ENCODE measurements at regions not wholly inside any gene's neighbourhood (a gene's known extent, or its start where the extent isn't known, plus 50 kb on each side); places are given as distances from the start of the nearest gene placed in this dataset.

DNA sequence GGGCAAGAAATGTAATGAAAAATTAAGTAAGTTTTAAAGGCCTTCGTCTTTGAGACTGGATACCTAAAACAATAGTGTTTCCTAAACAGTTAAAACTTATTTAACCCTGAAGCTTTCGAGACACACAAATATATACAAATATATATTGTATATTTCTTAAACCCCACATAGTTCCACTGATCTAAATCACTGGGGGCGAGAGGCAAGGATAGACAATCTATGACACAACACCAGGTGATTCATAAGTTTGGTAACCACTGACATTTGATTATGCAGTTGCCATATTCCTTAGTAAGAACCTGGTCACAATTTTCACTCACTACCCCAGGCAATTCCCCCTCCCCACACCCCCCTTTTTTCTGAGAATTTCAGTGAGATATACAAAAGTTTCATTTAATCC, 55.3 kb upstream of the BOLA1 start (continued):
- TF ChIP-seq, protein P1, sequence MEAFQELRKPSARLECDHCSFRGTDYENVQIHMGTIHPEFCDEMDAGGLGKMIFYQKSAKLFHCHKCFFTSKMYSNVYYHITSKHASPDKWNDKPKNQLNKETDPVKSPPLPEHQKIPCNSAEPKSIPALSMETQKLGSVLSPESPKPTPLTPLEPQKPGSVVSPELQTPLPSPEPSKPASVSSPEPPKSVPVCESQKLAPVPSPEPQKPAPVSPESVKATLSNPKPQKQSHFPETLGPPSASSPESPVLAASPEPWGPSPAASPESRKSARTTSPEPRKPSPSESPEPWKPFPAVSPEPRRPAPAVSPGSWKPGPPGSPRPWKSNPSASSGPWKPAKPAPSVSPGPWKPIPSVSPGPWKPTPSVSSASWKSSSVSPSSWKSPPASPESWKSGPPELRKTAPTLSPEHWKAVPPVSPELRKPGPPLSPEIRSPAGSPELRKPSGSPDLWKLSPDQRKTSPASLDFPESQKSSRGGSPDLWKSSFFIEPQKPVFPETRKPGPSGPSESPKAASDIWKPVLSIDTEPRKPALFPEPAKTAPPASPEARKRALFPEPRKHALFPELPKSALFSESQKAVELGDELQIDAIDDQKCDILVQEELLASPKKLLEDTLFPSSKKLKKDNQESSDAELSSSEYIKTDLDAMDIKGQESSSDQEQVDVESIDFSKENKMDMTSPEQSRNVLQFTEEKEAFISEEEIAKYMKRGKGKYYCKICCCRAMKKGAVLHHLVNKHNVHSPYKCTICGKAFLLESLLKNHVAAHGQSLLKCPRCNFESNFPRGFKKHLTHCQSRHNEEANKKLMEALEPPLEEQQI (IDR thresholded peaks at IDR 0.05) = no peak
- TF ChIP-seq MCM2 (IDR thresholded peaks at IDR 0.05; ENCODE audit: low read depth) (no peak), MBD2 (IDR thresholded peaks at IDR 0.05; ENCODE audit: borderline replicate concordance, low read depth) (no peak), BCL6 (CRISPR knock-in tag; IDR thresholded peaks at IDR 0.05) (no peak), CEBPG (CRISPR knock-in tag; IDR thresholded peaks at IDR 0.05) (no peak), CEBPG (tag; conservative IDR thresholded peaks at IDR 0.05 in 1 of 2, IDR thresholded peaks at IDR 0.05 in 1 of 2) (peak in 1 of 2 experiments; percentile 52; a peak in 1 of 4 replicates), THRAP3 (IDR thresholded peaks at IDR 0.05; ENCODE audit: borderline replicate concordance) (no peak), ZNF133 (CRISPR knock-in tag; IDR thresholded peaks at IDR 0.05) (no peak), RHOXF2B (CRISPR knock-in tag; conservative IDR thresholded peaks at IDR 0.05) (no peak), ZNF584 (CRISPR knock-in tag; IDR thresholded peaks at IDR 0.05; ENCODE audit: low read depth) (0 out of 2 replicates have a peak, but pooled peaks have one; percentile 27), ILF3 (IDR thresholded peaks at IDR 0.05; ENCODE audit: borderline replicate concordance) (no peak), FOSL1 (tag; conservative IDR thresholded peaks at IDR 0.05) (peak; percentile 78), ZNF311 (CRISPR knock-in tag; IDR thresholded peaks at IDR 0.05) (no peak), POLR2AphosphoS5 (IDR thresholded peaks at IDR 0.05; ENCODE audit: control insufficient read depth, insufficient read depth, low read depth, low read length) (0 out of 2 replicates have a peak, but pooled peaks have one; percentile 13), RBM39 (optimal IDR thresholded peaks at IDR 0.05; ENCODE audit: low read depth, low read length) (no peak), ZNF778 (CRISPR knock-in tag; IDR thresholded peaks at IDR 0.05) (no peak), ADNP (tag; IDR thresholded peaks at IDR 0.05) (no peak), XRCC5 (IDR thresholded peaks at IDR 0.05; ENCODE audit: low read depth, low read length) (no peak), JUND (IDR thresholded peaks at IDR 0.05; ENCODE audit: borderline replicate concordance, low read depth, low read length) (peak; percentile 63), JUND (tag; IDR thresholded peaks at IDR 0.05; ENCODE audit: borderline replicate concordance, low read depth, low read length) (no peak; the same call in 2 of the 3 replicates), GABPB2 (CRISPR knock-in tag; conservative IDR thresholded peaks at IDR 0.05) (no peak)
- TF ChIP-seq, protein P2, sequence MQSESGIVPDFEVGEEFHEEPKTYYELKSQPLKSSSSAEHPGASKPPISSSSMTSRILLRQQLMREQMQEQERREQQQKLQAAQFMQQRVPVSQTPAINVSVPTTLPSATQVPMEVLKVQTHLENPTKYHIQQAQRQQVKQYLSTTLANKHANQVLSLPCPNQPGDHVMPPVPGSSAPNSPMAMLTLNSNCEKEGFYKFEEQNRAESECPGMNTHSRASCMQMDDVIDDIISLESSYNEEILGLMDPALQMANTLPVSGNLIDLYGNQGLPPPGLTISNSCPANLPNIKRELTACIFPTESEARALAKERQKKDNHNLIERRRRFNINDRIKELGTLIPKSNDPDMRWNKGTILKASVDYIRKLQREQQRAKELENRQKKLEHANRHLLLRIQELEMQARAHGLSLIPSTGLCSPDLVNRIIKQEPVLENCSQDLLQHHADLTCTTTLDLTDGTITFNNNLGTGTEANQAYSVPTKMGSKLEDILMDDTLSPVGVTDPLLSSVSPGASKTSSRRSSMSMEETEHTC (IDR thresholded peaks at IDR 0.05) = no peak
- TF ChIP-seq, protein P3, sequence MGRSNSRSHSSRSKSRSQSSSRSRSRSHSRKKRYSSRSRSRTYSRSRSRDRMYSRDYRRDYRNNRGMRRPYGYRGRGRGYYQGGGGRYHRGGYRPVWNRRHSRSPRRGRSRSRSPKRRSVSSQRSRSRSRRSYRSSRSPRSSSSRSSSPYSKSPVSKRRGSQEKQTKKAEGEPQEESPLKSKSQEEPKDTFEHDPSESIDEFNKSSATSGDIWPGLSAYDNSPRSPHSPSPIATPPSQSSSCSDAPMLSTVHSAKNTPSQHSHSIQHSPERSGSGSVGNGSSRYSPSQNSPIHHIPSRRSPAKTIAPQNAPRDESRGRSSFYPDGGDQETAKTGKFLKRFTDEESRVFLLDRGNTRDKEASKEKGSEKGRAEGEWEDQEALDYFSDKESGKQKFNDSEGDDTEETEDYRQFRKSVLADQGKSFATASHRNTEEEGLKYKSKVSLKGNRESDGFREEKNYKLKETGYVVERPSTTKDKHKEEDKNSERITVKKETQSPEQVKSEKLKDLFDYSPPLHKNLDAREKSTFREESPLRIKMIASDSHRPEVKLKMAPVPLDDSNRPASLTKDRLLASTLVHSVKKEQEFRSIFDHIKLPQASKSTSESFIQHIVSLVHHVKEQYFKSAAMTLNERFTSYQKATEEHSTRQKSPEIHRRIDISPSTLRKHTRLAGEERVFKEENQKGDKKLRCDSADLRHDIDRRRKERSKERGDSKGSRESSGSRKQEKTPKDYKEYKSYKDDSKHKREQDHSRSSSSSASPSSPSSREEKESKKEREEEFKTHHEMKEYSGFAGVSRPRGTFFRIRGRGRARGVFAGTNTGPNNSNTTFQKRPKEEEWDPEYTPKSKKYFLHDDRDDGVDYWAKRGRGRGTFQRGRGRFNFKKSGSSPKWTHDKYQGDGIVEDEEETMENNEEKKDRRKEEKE (IDR thresholded peaks at IDR 0.05; ENCODE audit: borderline replicate concordance in 1 of 2, control insufficient read depth in 1 of 2, low read depth in 2 of 2, low read length in 1 of 2) = peak in 1 of 2 experiments; percentile 27; a peak in 1 of 4 replicates
